H54 (cell line): ENCODE measurements at regions not wholly inside any gene's neighbourhood (a gene's known extent, or its start where the extent isn't known, plus 50 kb on each side); places are given as distances from the start of the nearest gene placed in this dataset.

Source experiments
- DNase-seq: peaks from one replicate; pipeline ENCODE4 v3.0.0; 2011; ENCODE audit warnings: low spot score, mixed read lengths; ENCODE audit not compliant: insufficient read length
- FAIRE-seq: peaks from 3 replicates; lab custom pipeline; 2011; peaks lifted over from hg19 to GRCh38; lab: Jason Lieb, UNC
- POLR2A ChIP-seq: IDR thresholded peaks from 2 replicates; pipeline ENCODE4 v1.6.1; 2011; ENCODE audit warnings: low read depth, mild to moderate bottlenecking, low read length

- no peak for DNase-seq
Measured at GRCh38 chr13:83272652-83273240, 609.5 kb downstream of the SLITRK1 start.

GRCh38 chr13:83272076-83272475, 610.2 kb downstream of the SLITRK1 start:
- FAIRE-seq (no peak), DNase-seq (no peak)
- TF ChIP-seq POLR2A = no peak

More at GRCh38 chr13:83272652-83273240, 609.5 kb downstream of the SLITRK1 start:
- FAIRE-seq = peak; percentile 27
- no peak for TF ChIP-seq POLR2A

GRCh38 chr13:83265279-83265678, 617.0 kb downstream of the SLITRK1 start:
- FAIRE-seq = no peak
- DNase-seq = no peak
- TF ChIP-seq POLR2A = no peak

- no peak for TF ChIP-seq POLR2A
- DNase-seq (no peak), FAIRE-seq (no peak)
Measured at GRCh38 chr13:83248751-83249150, 633.5 kb downstream of the SLITRK1 start.

GRCh38 chr13:83232626-83233025, 649.6 kb downstream of the SLITRK1 start:
- DNase-seq (no peak), FAIRE-seq (no peak)
- TF ChIP-seq POLR2A = no peak

- DNase-seq (no peak), FAIRE-seq (no peak)
- TF ChIP-seq POLR2A = no peak
Measured at GRCh38 chr13:83229574-83230305, 652.5 kb downstream of the SLITRK1 start.

- TF ChIP-seq POLR2A = no peak
- DNase-seq (no peak), FAIRE-seq (no peak)
Measured at GRCh38 chr13:83223546-83223945, 658.7 kb downstream of the SLITRK1 start.

GRCh38 chr13:83221813-83222241, 660.4 kb downstream of the SLITRK1 start:
- DNase-seq (no peak), FAIRE-seq (peak; percentile 85)
- TF ChIP-seq POLR2A = no peak

GRCh38 chr13:83221256-83221655, 661.0 kb downstream of the SLITRK1 start:
- TF ChIP-seq POLR2A = no peak
- FAIRE-seq (peak; percentile 11), DNase-seq (no peak)

GRCh38 chr13:83220241-83220640, 662.0 kb downstream of the SLITRK1 start:
- no peak for TF ChIP-seq POLR2A
- FAIRE-seq (no peak), DNase-seq (no peak)

GRCh38 chr13:83219832-83220231, 662.4 kb downstream of the SLITRK1 start:
- TF ChIP-seq POLR2A = no peak
- FAIRE-seq (peak; percentile 65), DNase-seq (no peak)

- DNase-seq (no peak), FAIRE-seq (peak; percentile 60)
- no peak for TF ChIP-seq POLR2A
Measured at GRCh38 chr13:83216479-83217245, 665.6 kb downstream of the SLITRK1 start.

GRCh38 chr13:83215627-83216026, 666.6 kb downstream of the SLITRK1 start:
- TF ChIP-seq POLR2A = no peak
- DNase-seq = no peak
- FAIRE-seq = peak; percentile 55

- DNase-seq = no peak
- no peak for TF ChIP-seq POLR2A
- peak; percentile 15 for FAIRE-seq
Measured at GRCh38 chr13:83214452-83214851, 667.8 kb downstream of the SLITRK1 start.
